Esophagus muscularis mucosa (tissue), 4 donors: ENCODE measurements at regions not wholly inside any gene's neighbourhood (a gene's known extent, or its start where the extent isn't known, plus 50 kb on each side); places are given as distances from the start of the nearest gene placed in this dataset.

Source experiments
- CTCF ChIP-seq, 3 experiments: fragments of 200-600 bp in 2 of 3; fragments of 450-650 bp in 1 of 3; sonication (generic) in 2 of 3; IDR thresholded peaks; one replicate each; pipeline ENCODE4 v1.5.1; 2017 to 2019; ENCODE audit warnings: antibody characterized with exemption in 3 of 3, mild to moderate bottlenecking in 2 of 3, moderate library complexity in 1 of 3
- EP300 ChIP-seq: sonication (generic); formaldehyde crosslinking; IDR thresholded peaks from one replicate; pipeline ENCODE4 v1.6.1; 2017; ENCODE audit warnings: antibody characterized with exemption
- POLR2AphosphoS5 ChIP-seq, 2 donors: sonication (generic); formaldehyde crosslinking; IDR thresholded peaks; one replicate each; pipeline ENCODE4 v1.6.1; 2017; ENCODE audit warnings: antibody characterized with exemption in 2 of 2

DNA sequence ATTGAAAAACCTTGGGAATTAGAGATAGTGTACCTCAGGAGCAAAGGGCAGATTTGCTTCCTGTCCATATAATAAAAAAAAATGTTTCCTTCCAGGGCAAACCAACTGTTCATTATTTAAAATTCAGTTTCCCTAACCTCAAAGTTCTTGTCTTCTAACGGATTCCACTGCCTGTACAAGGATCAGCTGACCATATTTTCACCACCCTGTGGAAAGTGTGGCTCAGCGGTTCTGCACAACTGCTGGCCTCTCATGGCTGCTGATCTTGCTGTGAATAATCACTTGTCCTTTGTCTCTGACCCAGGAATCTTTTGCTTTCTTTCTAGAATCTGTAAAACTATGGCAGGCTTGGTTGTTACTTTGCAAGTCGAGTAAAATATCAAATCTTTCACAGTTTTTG lies 1732.5 kb upstream of the RAG2 start:
- TF ChIP-seq CTCF (IDR thresholded peaks at IDR 0.05) (no peak), EP300 (no peak), POLR2AphosphoS5 (IDR thresholded peaks at IDR 0.05) (no peak)
